CD4-positive, alpha-beta memory T cell (primary cell): ENCODE measurements at regions not wholly inside any gene's neighbourhood (a gene's known extent, or its start where the extent isn't known, plus 50 kb on each side); places are given as distances from the start of the nearest gene placed in this dataset.

Source experiments
- CTCF ChIA-PET: fragments of 350-600 bp; sonication (Branson Sonifier 250); formaldehyde crosslinking; loops from one replicate; lab custom pipeline; 2021; ENCODE audit warnings: inconsistent platforms; ENCODE audit not compliant: partially characterized antibody; lab: Charles Lee
- POLR2A ChIA-PET: fragments of 350-600 bp; sonication (Branson Sonifier 250); formaldehyde crosslinking; loops from one replicate; lab custom pipeline; 2021; ENCODE audit not compliant: partially characterized antibody; lab: Charles Lee
- DNase-seq, 5 donors: peaks; one replicate each; pipeline versions ENCODE4 v3.0.0 to v3.0.0-alpha.2; 2020 to 2022; ENCODE audit warnings: mixed read lengths in 1 of 5
- H3K27ac ChIP-seq: one replicate; pipeline ENCODE4 v1.7.0; 2013; ENCODE audit warnings: low read depth, low read length
- H3K27me3 ChIP-seq: 2 replicates; pipeline ENCODE4 v1.7.0; 2013; ENCODE audit warnings: mild to moderate bottlenecking, low read length, moderate library complexity; ENCODE audit not compliant: insufficient read depth
- H3K36me3 ChIP-seq: 2 replicates; pipeline ENCODE4 v1.7.0; 2013; ENCODE audit warnings: mild to moderate bottlenecking, low read length, moderate library complexity; ENCODE audit not compliant: insufficient read depth
- H3K4me1 ChIP-seq: 2 replicates; pipeline ENCODE4 v1.7.0; 2013; ENCODE audit warnings: mild to moderate bottlenecking, low read length, moderate library complexity; ENCODE audit not compliant: insufficient read depth
- H3K4me3 ChIP-seq, 2 donors: one replicate each; pipeline ENCODE4 v1.7.0; 2013; ENCODE audit warnings: low read length in 2 of 2, mild to moderate bottlenecking in 1 of 2
- H3K9me3 ChIP-seq, 2 donors: one replicate each; pipeline ENCODE4 v1.7.0; 2013; ENCODE audit warnings: low read length in 2 of 2, control low read depth in 1 of 2; ENCODE audit not compliant: control insufficient read depth in 1 of 2
- H3K27ac Mint-ChIP-seq, 7 donors: one replicate each; pipeline ENCODE4 v1.8.0; 2020 to 2021; ENCODE audit warnings: mixed read lengths in 7 of 7, mild to moderate bottlenecking in 6 of 7, inconsistent platforms in 3 of 7, moderate library complexity in 3 of 7
- H3K27me3 Mint-ChIP-seq, 2 donors: one replicate each; pipeline ENCODE4 v1.8.0; 2020 to 2021; ENCODE audit warnings: mixed read lengths in 2 of 2
- H3K36me3 Mint-ChIP-seq, 2 donors: one replicate each; pipeline ENCODE4 v1.8.0; 2020 to 2021; ENCODE audit warnings: mixed read lengths in 2 of 2, inconsistent platforms in 1 of 2, mild to moderate bottlenecking in 1 of 2
- H3K4me1 Mint-ChIP-seq, 4 donors: one replicate each; pipeline ENCODE4 v1.8.0; 2020 to 2021; ENCODE audit warnings: mixed read lengths in 4 of 4, mild to moderate bottlenecking in 1 of 4
- H3K4me3 Mint-ChIP-seq, 8 donors: one replicate each; pipeline ENCODE4 v1.8.0; 2020 to 2021; ENCODE audit warnings: mixed read lengths in 8 of 8, mild to moderate bottlenecking in 7 of 8, moderate library complexity in 6 of 8, inconsistent platforms in 3 of 8
- H3K9me3 Mint-ChIP-seq, 8 donors: one replicate each; pipeline ENCODE4 v1.8.0; 2020 to 2021; ENCODE audit warnings: mixed read lengths in 8 of 8, mild to moderate bottlenecking in 5 of 8, inconsistent platforms in 3 of 8, moderate library complexity in 1 of 8
- intact Hi-C: fragments of 100-400 bp; cut with micrococcal nuclease; formaldehyde crosslinking; loops from one replicate; pipeline ENCODE4 v1.15.1; 2023

- no peaks in the 10 kb centered on the region for H3K9me3 ChIP-seq
- H3K4me3 Mint-ChIP-seq, result no peak overlapping the region
- CTCF ChIA-PET, result no interaction called here
- H3K27me3 Mint-ChIP-seq, result no peaks in the 10 kb centered on the region
- H3K36me3 ChIP-seq, result no peaks in the 10 kb centered on the region
- intact Hi-C loops, result no loop called here
- H3K4me1 Mint-ChIP-seq, result no peaks in the 10 kb centered on the region
- H3K27ac Mint-ChIP-seq, result no peak overlapping the region
- H3K4me3 ChIP-seq, result no peak overlapping the region
- POLR2A ChIA-PET, result no interaction called here
- DNase-seq, result no peak
- no peak overlapping the region for H3K27ac ChIP-seq
- no peaks in the 10 kb centered on the region for H3K27me3 ChIP-seq
- no peaks in the 10 kb centered on the region for H3K4me1 ChIP-seq
- H3K36me3 Mint-ChIP-seq, result no peaks in the 10 kb centered on the region
- H3K9me3 Mint-ChIP-seq, result peaks cover 0 to 6% (median 1%) of the 10 kb centered on the region in 8 donors
Measured at GRCh38 chr10:83233691-83234090, 905.6 kb upstream of the GHITM start.

- ChIA-PET CTCF (no interaction called here), POLR2A (no interaction called here)
Measured at GRCh38 chr10:83248106-83248631, 891.1 kb upstream of the GHITM start.

GRCh38 chr10:83250396-83250795, 888.9 kb upstream of the GHITM start:
- no peak overlapping the region for H3K4me3 Mint-ChIP-seq
- H3K27me3 Mint-ChIP-seq, result no peaks in the 10 kb centered on the region
- peaks cover 0 to 7% of the 10 kb centered on the region in 2 donors for H3K9me3 ChIP-seq
- CTCF ChIA-PET, result no interaction called here
- H3K36me3 Mint-ChIP-seq, result no peaks in the 10 kb centered on the region
- H3K27ac Mint-ChIP-seq, result no peak overlapping the region
- H3K36me3 ChIP-seq, result no peaks in the 10 kb centered on the region
- H3K27ac ChIP-seq, result no peak overlapping the region
- H3K27me3 ChIP-seq, result no peaks in the 10 kb centered on the region
- intact Hi-C loops, result no loop called here
- POLR2A ChIA-PET, result no interaction called here
- DNase-seq, result no peak
- no peaks in the 10 kb centered on the region for H3K4me1 ChIP-seq
- H3K4me1 Mint-ChIP-seq, result no peaks in the 10 kb centered on the region
- H3K9me3 Mint-ChIP-seq, result peaks cover 4 to 36% (median 19%) of the 10 kb centered on the region in 8 donors
- no peak overlapping the region for H3K4me3 ChIP-seq

More at GRCh38 chr10:83248106-83248631, 891.1 kb upstream of the GHITM start:
- no peaks in the 10 kb centered on the region for H3K36me3 Mint-ChIP-seq
- no peak for DNase-seq
- no peaks in the 10 kb centered on the region for H3K27me3 Mint-ChIP-seq
- intact Hi-C loops, result no loop called here
- H3K4me3 ChIP-seq, result no peak overlapping the region
- H3K36me3 ChIP-seq, result no peaks in the 10 kb centered on the region
- no peaks in the 10 kb centered on the region for H3K27me3 ChIP-seq
- no peak overlapping the region for H3K27ac ChIP-seq
- no peak overlapping the region for H3K27ac Mint-ChIP-seq
- H3K4me1 ChIP-seq, result no peaks in the 10 kb centered on the region
- peaks cover 0 to 7% of the 10 kb centered on the region in 2 donors for H3K9me3 ChIP-seq
- no peak overlapping the region for H3K4me3 Mint-ChIP-seq
- peaks cover 2 to 24% (median 15%) of the 10 kb centered on the region in 8 donors for H3K9me3 Mint-ChIP-seq
- no peaks in the 10 kb centered on the region for H3K4me1 Mint-ChIP-seq

- POLR2A ChIA-PET, result no interaction called here
- H3K36me3 Mint-ChIP-seq, result no peaks in the 10 kb centered on the region
- H3K9me3 Mint-ChIP-seq, result peaks cover 4 to 48% (median 21%) of the 10 kb centered on the region in 8 donors
- DNase-seq, result no peak
- H3K36me3 ChIP-seq, result no peaks in the 10 kb centered on the region
- no peak overlapping the region for H3K27ac Mint-ChIP-seq
- no peaks in the 10 kb centered on the region for H3K4me1 Mint-ChIP-seq
- H3K9me3 ChIP-seq, result peaks cover 0 to 7% of the 10 kb centered on the region in 2 donors
- CTCF ChIA-PET, result no interaction called here
- H3K4me3 ChIP-seq, result no peak overlapping the region
- H3K4me3 Mint-ChIP-seq, result no peak overlapping the region
- no peaks in the 10 kb centered on the region for H3K27me3 Mint-ChIP-seq
- intact Hi-C loops, result no loop called here
- no peaks in the 10 kb centered on the region for H3K27me3 ChIP-seq
- no peaks in the 10 kb centered on the region for H3K4me1 ChIP-seq
- no peak overlapping the region for H3K27ac ChIP-seq
Measured at GRCh38 chr10:83252169-83252568, 887.1 kb upstream of the GHITM start.

GRCh38 chr10:83252596-83252995, 886.7 kb upstream of the GHITM start:
- POLR2A ChIA-PET, result no interaction called here
- peaks cover 4 to 50% (median 21%) of the 10 kb centered on the region in 8 donors for H3K9me3 Mint-ChIP-seq
- CTCF ChIA-PET, result no interaction called here

GRCh38 chr10:83253011-83253671, 886.2 kb upstream of the GHITM start:
- Mint-ChIP-seq H3K27me3 (no peaks in the 10 kb centered on the region), H3K9me3 (peaks cover 4 to 50% (median 21%) of the 10 kb centered on the region in 8 donors), H3K36me3 (no peaks in the 10 kb centered on the region), H3K4me1 (no peaks in the 10 kb centered on the region), H3K27ac (no peak overlapping the region), H3K4me3 (no peak overlapping the region)
- CTCF ChIA-PET, result no interaction called here
- Histone ChIP-seq H3K36me3 (no peaks in the 10 kb centered on the region), H3K4me3 (no peak overlapping the region), H3K27ac (no peak overlapping the region), H3K9me3 (peaks cover 0 to 7% of the 10 kb centered on the region in 2 donors), H3K27me3 (no peaks in the 10 kb centered on the region), H3K4me1 (no peaks in the 10 kb centered on the region)
- intact Hi-C loops, result no loop called here
- DNase-seq, result no peak
- POLR2A ChIA-PET, result no interaction called here

More at GRCh38 chr10:83252596-83252995, 886.7 kb upstream of the GHITM start:
- no peaks in the 10 kb centered on the region for H3K27me3 Mint-ChIP-seq
- no peaks in the 10 kb centered on the region for H3K36me3 ChIP-seq
- no peak overlapping the region for H3K27ac Mint-ChIP-seq
- no peaks in the 10 kb centered on the region for H3K27me3 ChIP-seq
- no peak for DNase-seq
- intact Hi-C loops, result no loop called here
- H3K27ac ChIP-seq, result no peak overlapping the region
- H3K9me3 ChIP-seq, result peaks cover 0 to 7% of the 10 kb centered on the region in 2 donors
- no peaks in the 10 kb centered on the region for H3K4me1 Mint-ChIP-seq
- no peaks in the 10 kb centered on the region for H3K4me1 ChIP-seq
- no peaks in the 10 kb centered on the region for H3K36me3 Mint-ChIP-seq
- no peak overlapping the region for H3K4me3 ChIP-seq
- H3K4me3 Mint-ChIP-seq, result no peak overlapping the region

- H3K27me3 ChIP-seq, result no peaks in the 10 kb centered on the region
- Mint-ChIP-seq H3K4me3 (no peak overlapping the region), H3K27me3 (no peaks in the 10 kb centered on the region), H3K9me3 (peaks cover 4 to 55% (median 22%) of the 10 kb centered on the region in 8 donors), H3K36me3 (no peaks in the 10 kb centered on the region), H3K27ac (no peak overlapping the region), H3K4me1 (no peaks in the 10 kb centered on the region)
- peaks cover 0 to 7% of the 10 kb centered on the region in 2 donors for H3K9me3 ChIP-seq
- H3K27ac ChIP-seq, result no peak overlapping the region
- H3K4me3 ChIP-seq, result no peak overlapping the region
- intact Hi-C loops, result no loop called here
- ChIA-PET CTCF (no interaction called here), POLR2A (no interaction called here)
- H3K4me1 ChIP-seq, result no peaks in the 10 kb centered on the region
- H3K36me3 ChIP-seq, result no peaks in the 10 kb centered on the region
- no peak for DNase-seq
Measured at GRCh38 chr10:83254698-83255097, 884.6 kb upstream of the GHITM start.
